ENCODE measurements at regions not wholly inside any gene's neighbourhood (a gene's known extent, or its start where the extent isn't known, plus 50 kb on each side); places are given as distances from the start of the nearest gene placed in this dataset.

DNA sequence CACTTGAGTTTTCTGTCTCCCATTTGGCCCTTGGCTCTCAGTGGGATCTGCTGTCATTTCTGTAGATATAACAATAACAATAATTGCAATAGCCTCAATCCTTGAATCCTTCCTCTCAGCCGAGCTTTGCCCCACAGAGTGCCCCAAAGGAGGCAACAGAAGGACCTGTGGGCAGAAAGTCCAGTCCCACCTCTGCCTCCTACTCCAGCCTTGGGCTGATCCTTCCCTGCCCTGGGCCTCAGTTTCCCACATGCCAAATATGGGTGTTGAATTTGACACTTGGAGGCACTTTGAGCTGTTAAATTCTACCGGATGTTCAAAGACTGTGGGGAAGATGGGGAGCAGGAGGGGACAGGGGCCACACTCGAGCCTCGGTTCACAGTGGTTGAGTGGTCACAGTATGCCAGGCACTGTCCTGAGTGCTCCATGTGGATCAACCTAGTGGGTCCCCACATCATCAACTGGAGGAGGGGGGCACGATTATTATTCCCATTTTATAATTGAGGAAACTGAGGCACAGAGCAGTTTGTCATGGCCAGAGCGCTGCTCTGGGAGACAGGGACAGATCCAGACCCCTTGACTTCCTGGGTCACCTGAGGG is 307.1 kb downstream of the MATN1 start:
- Histone ChIP-seq H3K4me3 (IDR thresholded peaks at IDR 0.05; ENCODE audit: insufficient read depth, low read depth, low read length) (no peak overlapping the region), H3K79me2 (ENCODE audit: insufficient read depth, low read depth) (no peaks in the 10 kb centered on the region), H3K36me3 (ENCODE audit: insufficient read depth) (no peaks in the 10 kb centered on the region), H3K4me2 (no peak overlapping the region), H4K20me1 (ENCODE audit: insufficient read depth) (no peaks in the 10 kb centered on the region), H3K27ac (no peak overlapping the region), H3K9ac (no peak overlapping the region), H3K4me1 (ENCODE audit: low read depth, poor library complexity, severe bottlenecking) (no peaks in the 10 kb centered on the region), H2AFZ (ENCODE audit: low read depth) (no peak overlapping the region), H3K27me3 (ENCODE audit: insufficient read depth, low read depth) (peaks cover 8% of the 10 kb centered on the region; the same call in 1 of the 2 replicates)
- TF ChIP-seq, protein P1, sequence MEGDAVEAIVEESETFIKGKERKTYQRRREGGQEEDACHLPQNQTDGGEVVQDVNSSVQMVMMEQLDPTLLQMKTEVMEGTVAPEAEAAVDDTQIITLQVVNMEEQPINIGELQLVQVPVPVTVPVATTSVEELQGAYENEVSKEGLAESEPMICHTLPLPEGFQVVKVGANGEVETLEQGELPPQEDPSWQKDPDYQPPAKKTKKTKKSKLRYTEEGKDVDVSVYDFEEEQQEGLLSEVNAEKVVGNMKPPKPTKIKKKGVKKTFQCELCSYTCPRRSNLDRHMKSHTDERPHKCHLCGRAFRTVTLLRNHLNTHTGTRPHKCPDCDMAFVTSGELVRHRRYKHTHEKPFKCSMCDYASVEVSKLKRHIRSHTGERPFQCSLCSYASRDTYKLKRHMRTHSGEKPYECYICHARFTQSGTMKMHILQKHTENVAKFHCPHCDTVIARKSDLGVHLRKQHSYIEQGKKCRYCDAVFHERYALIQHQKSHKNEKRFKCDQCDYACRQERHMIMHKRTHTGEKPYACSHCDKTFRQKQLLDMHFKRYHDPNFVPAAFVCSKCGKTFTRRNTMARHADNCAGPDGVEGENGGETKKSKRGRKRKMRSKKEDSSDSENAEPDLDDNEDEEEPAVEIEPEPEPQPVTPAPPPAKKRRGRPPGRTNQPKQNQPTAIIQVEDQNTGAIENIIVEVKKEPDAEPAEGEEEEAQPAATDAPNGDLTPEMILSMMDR (conservative IDR thresholded peaks at IDR 0.05; ENCODE audit: low read depth, low read length): no peak

DNA sequence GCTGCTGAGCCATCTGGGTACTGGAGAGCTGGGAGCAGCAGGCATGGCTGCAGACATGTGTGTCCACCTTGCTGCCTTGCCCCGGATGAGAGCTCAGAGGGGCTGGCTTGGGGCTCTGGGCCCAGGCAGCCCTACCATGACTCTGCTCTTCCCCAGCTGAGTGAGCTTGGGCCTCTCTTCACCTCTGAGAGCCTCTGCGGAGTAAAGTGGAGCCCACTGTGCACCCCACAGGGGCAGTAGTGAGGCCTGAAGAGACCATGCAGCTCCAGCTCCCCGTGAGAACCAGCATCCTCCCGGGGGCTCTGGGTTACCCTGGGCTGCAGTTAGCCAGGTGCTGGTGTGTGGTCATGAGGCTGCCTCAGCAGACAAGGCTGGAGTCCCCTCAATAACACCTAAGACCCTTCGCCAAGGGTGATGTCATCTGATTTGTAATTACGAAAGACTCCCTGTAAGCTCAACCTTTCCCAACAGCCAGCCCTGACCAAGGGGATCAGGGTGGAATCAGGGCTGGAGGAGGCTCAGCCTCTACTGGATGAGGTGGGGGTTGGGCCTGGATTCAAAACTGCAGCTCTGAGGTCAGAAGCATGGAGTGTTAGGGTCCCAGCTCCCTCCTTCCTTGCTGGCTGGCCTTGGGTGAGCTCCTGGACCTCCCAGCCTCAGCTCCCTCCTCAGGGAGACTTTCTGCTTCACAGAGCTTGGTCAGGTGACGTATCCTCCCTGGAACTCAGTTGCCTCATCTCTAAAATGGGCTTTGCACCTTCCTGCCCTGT is 308.0 kb downstream of the MATN1 start:
- Histone ChIP-seq H3K4me3 (IDR thresholded peaks at IDR 0.05; ENCODE audit: insufficient read depth, low read depth, low read length) (no peak overlapping the region), H3K9ac (no peak overlapping the region), H3K27ac (no peak overlapping the region), H3K36me3 (ENCODE audit: insufficient read depth) (no peaks in the 10 kb centered on the region), H2AFZ (ENCODE audit: low read depth) (no peak overlapping the region), H3K27me3 (ENCODE audit: insufficient read depth, low read depth) (peaks cover 8% of the 10 kb centered on the region; the same call in 1 of the 2 replicates), H3K4me2 (no peak overlapping the region), H3K4me1 (ENCODE audit: low read depth, poor library complexity, severe bottlenecking) (no peaks in the 10 kb centered on the region), H4K20me1 (ENCODE audit: insufficient read depth) (no peaks in the 10 kb centered on the region), H3K79me2 (ENCODE audit: insufficient read depth, low read depth) (no peaks in the 10 kb centered on the region)
- TF ChIP-seq, protein P1 (conservative IDR thresholded peaks at IDR 0.05; ENCODE audit: low read depth, low read length): no peak

DNA sequence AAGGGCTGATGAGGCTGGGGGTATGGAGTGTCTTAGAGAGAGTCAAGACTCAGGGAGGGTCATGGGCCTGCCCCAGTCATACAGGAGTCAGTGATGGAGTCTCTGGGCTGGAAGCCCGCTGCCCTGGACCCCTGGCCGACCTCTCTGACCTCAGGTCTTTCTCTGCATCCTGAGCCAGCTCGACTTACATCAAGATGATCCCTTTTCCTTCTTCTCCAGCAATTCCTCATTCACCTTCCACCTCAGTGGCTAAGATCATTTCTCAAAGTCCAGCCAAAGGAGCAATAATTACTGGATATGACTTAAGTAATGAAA is 308.6 kb downstream of the MATN1 start:
- Histone ChIP-seq H3K36me3 (ENCODE audit: insufficient read depth) (no peaks in the 10 kb centered on the region), H4K20me1 (ENCODE audit: insufficient read depth) (no peaks in the 10 kb centered on the region), H3K27ac (no peak overlapping the region)

DNA sequence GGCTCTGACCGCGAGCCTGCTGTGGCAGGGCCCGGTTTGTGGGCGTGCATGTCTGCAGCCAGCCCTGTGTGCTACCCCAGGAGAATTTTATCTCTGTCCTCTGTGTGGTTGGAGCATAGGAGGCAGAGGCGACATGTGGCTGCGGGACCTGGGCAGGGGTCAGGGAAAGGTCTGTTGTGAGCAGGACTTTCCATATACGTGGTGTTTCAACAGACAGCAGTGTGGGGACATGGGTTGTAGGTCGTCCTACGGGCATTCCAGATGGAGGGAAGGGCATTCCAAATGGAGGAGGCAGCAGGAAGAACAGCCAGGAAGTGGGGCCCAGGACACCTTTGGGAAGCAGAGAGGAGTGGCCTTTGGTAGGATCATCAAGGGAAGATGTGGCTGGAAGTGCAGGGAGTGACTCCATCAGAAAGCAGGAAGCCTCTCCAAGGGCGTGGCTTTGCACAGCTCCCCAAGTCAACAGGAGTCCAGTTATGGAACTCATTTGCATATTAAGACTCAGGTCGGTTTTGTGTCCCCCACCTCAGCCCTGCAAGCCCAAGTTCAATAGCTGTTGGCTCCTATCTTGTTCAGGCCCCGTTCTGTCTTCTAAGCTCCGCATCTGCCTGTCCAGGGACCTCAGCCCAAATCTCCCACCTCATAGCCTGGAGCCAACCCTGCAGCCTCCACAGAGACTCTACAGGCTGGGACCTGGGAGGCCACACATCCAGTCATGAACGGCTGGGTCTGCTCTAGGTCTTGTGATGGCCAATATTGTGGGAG is 309.1 kb downstream of the MATN1 start:
- H3K27me3 ChIP-seq (ENCODE audit: insufficient read depth, low read depth): peaks cover 5% of the 10 kb centered on the region; the same call in 1 of the 2 replicates
- H3K4me3 ChIP-seq (IDR thresholded peaks at IDR 0.05; ENCODE audit: insufficient read depth, low read depth, low read length): no peak overlapping the region
- no peak overlapping the region for H2AFZ ChIP-seq (ENCODE audit: low read depth)
- no peaks in the 10 kb centered on the region for H4K20me1 ChIP-seq (ENCODE audit: insufficient read depth)
- H3K36me3 ChIP-seq (ENCODE audit: insufficient read depth): no peaks in the 10 kb centered on the region
- H3K79me2 ChIP-seq (ENCODE audit: insufficient read depth, low read depth): no peaks in the 10 kb centered on the region
- H3K4me2 ChIP-seq: no peak overlapping the region
- H3K9ac ChIP-seq: no peak overlapping the region
- TF ChIP-seq, protein P1 (conservative IDR thresholded peaks at IDR 0.05; ENCODE audit: low read depth, low read length): no peak
- no peak overlapping the region for H3K27ac ChIP-seq
- H3K4me1 ChIP-seq (ENCODE audit: low read depth, poor library complexity, severe bottlenecking): no peaks in the 10 kb centered on the region

More for the DNA sequence above, 308.6 kb downstream of the MATN1 start:
- H3K9ac ChIP-seq: no peak overlapping the region
- H3K4me2 ChIP-seq: no peak overlapping the region
- H2AFZ ChIP-seq (ENCODE audit: low read depth): no peak overlapping the region
- no peaks in the 10 kb centered on the region for H3K79me2 ChIP-seq (ENCODE audit: insufficient read depth, low read depth)
- no peak overlapping the region for H3K4me3 ChIP-seq (IDR thresholded peaks at IDR 0.05; ENCODE audit: insufficient read depth, low read depth, low read length)
- TF ChIP-seq, protein P1 (conservative IDR thresholded peaks at IDR 0.05; ENCODE audit: low read depth, low read length): no peak
- no peaks in the 10 kb centered on the region for H3K4me1 ChIP-seq (ENCODE audit: low read depth, poor library complexity, severe bottlenecking)
- H3K27me3 ChIP-seq (ENCODE audit: insufficient read depth, low read depth): peaks cover 5% of the 10 kb centered on the region; the same call in 1 of the 2 replicates

Measured in KMS-11 (cell line).